BJ (cell line): ENCODE measurements at regions not wholly inside any gene's neighbourhood (a gene's known extent, or its start where the extent isn't known, plus 50 kb on each side); places are given as distances from the start of the nearest gene placed in this dataset.
A peak's percentile ranks its signal among the peaks of the same experiment; 100 is the strongest.

Experiments
- CTCF ChIA-PET: fragments of 350-600 bp; formaldehyde crosslinking; extraction: SDS; loops from one replicate; lab custom pipeline; 2021; ENCODE audit warnings: antibody characterized with exemption, inconsistent platforms; lab: Yijun Ruan, JAX
- POLR2A ChIA-PET: fragments of 300-600 bp; sonication (Branson Sonifier 250); formaldehyde crosslinking; extraction: SDS; loops from one replicate; lab custom pipeline; 2021; ENCODE audit warnings: antibody characterized with exemption; lab: Charles Lee
- DNase-seq: peaks from one replicate; pipeline ENCODE4 v3.0.0-alpha.2; 2011; ENCODE audit warnings: low read depth
- H3K27me3 ChIP-seq: 2 replicates; pipeline ENCODE4 v1.6.0; 2011; ENCODE audit warnings: low read length; ENCODE audit not compliant: control insufficient read depth, insufficient read depth
- H3K36me3 ChIP-seq: 2 replicates; pipeline ENCODE4 v1.5.1; 2011; ENCODE audit warnings: low read length; ENCODE audit not compliant: control insufficient read depth, insufficient read depth
- H3K4me3 ChIP-seq: 2 replicates; pipeline ENCODE4 v1.5.1; 2011; ENCODE audit warnings: low read depth, mild to moderate bottlenecking, control low read depth, low read length
- CTCF ChIP-seq: IDR thresholded peaks from 2 replicates; pipeline ENCODE4 v1.5.1; 2011; ENCODE audit warnings: low read depth, mild to moderate bottlenecking, control low read depth, inconsistent platforms, low read length, moderate library complexity; ENCODE audit not compliant: insufficient read depth

GRCh38 chr13:87123987-87124784, 547.0 kb upstream of the SLITRK5 start:
- no peak overlapping the region for H3K4me3 ChIP-seq
- no peaks in the 10 kb centered on the region for H3K27me3 ChIP-seq
- no peaks in the 10 kb centered on the region for H3K36me3 ChIP-seq
- ChIA-PET CTCF (no interaction called here), POLR2A (no interaction called here)
- DNase-seq = peak; percentile 89
- no peak for TF ChIP-seq CTCF

GRCh38 chr13:87124785-87125074, 546.4 kb upstream of the SLITRK5 start:
- no peak overlapping the region for H3K4me3 ChIP-seq
- POLR2A ChIA-PET = no interaction called here
- CTCF ChIA-PET = no interaction called here

GRCh38 chr13:87128036-87128435, 543.1 kb upstream of the SLITRK5 start:
- ChIA-PET POLR2A (no interaction called here), CTCF (no interaction called here)
- TF ChIP-seq CTCF = no peak

More at GRCh38 chr13:87124785-87125074, 546.4 kb upstream of the SLITRK5 start:
- DNase-seq = no peak
- TF ChIP-seq CTCF = no peak
- no peaks in the 10 kb centered on the region for H3K27me3 ChIP-seq
- H3K36me3 ChIP-seq = no peaks in the 10 kb centered on the region

GRCh38 chr13:87128491-87128890, 542.7 kb upstream of the SLITRK5 start:
- CTCF ChIA-PET = no interaction called here
- TF ChIP-seq CTCF = no peak
- no peak for DNase-seq

More at GRCh38 chr13:87128036-87128435, 543.1 kb upstream of the SLITRK5 start:
- Histone ChIP-seq H3K36me3 (no peaks in the 10 kb centered on the region), H3K27me3 (no peaks in the 10 kb centered on the region), H3K4me3 (no peak overlapping the region)
- no peak for DNase-seq

GRCh38 chr13:87129602-87130300, 541.4 kb upstream of the SLITRK5 start:
- no peak for TF ChIP-seq CTCF
- ChIA-PET CTCF (no interaction called here), POLR2A (no interaction called here)
- no peak overlapping the region for H3K4me3 ChIP-seq
- no peak for DNase-seq
- H3K36me3 ChIP-seq = no peaks in the 10 kb centered on the region
- H3K27me3 ChIP-seq = no peaks in the 10 kb centered on the region

More at GRCh38 chr13:87128491-87128890, 542.7 kb upstream of the SLITRK5 start:
- no peaks in the 10 kb centered on the region for H3K36me3 ChIP-seq
- no peaks in the 10 kb centered on the region for H3K27me3 ChIP-seq
- POLR2A ChIA-PET = no interaction called here
- H3K4me3 ChIP-seq = no peak overlapping the region
